OCI-LY1 (cell line): ENCODE measurements at regions not wholly inside any gene's neighbourhood (a gene's known extent, or its start where the extent isn't known, plus 50 kb on each side); places are given as distances from the start of the nearest gene placed in this dataset.

ENCODE experiments used
- H2AFZ ChIP-seq: fragments of 200-600 bp; sonication (generic), shearing (Covaris generic); 2 replicates; pipeline ENCODE4 v1.6.0; 2014; ENCODE audit warnings: antibody characterized with exemption, mild to moderate bottlenecking, low read length
- H3F3A ChIP-seq: fragments of 200-600 bp; sonication (generic), shearing (Covaris generic); 2 replicates; pipeline ENCODE4 v1.6.0; 2014; ENCODE audit warnings: mild to moderate bottlenecking, antibody characterized with exemption, low read length, moderate library complexity; ENCODE audit not compliant: insufficient read depth
- H3K27ac ChIP-seq: fragments of 200-600 bp; sonication (generic); 2 replicates; pipeline ENCODE4 v1.5.1; 2014; ENCODE audit warnings: low read length, mixed run types, mild to moderate bottlenecking, low read depth; ENCODE audit not compliant: poor library complexity, severe bottlenecking
- H3K27me3 ChIP-seq: fragments of 200-600 bp; sonication (generic); 2 replicates; pipeline ENCODE4 v1.6.0; 2014; ENCODE audit warnings: antibody characterized with exemption, mild to moderate bottlenecking, low read length, moderate library complexity; ENCODE audit not compliant: insufficient read depth
- H3K36me3 ChIP-seq: fragments of 200-600 bp; sonication (generic); 2 replicates; pipeline ENCODE4 v1.6.1; 2014; ENCODE audit warnings: mild to moderate bottlenecking, antibody characterized with exemption, low read length, moderate library complexity, mixed read lengths; ENCODE audit not compliant: insufficient read depth
- H3K4me1 ChIP-seq: fragments of 200-600 bp; sonication (generic); 2 replicates; pipeline ENCODE4 v1.5.1; 2014; ENCODE audit warnings: mild to moderate bottlenecking, low read length, moderate library complexity; ENCODE audit not compliant: insufficient read depth, severe bottlenecking
- H3K4me2 ChIP-seq: fragments of 200-600 bp; sonication (generic), shearing (Covaris generic); 2 replicates; pipeline ENCODE4 v1.6.1; 2014; ENCODE audit warnings: low read length
- H3K4me3 ChIP-seq: fragments of 200-600 bp; sonication (generic); 2 replicates; pipeline ENCODE4 v1.5.1; 2014; ENCODE audit warnings: low read length, low read depth, mild to moderate bottlenecking, mixed read lengths; ENCODE audit not compliant: poor library complexity, severe bottlenecking
- H3K79me2 ChIP-seq: fragments of 200-600 bp; shearing (Covaris generic); 2 replicates; pipeline ENCODE4 v1.6.1; 2016; ENCODE audit warnings: mixed run types, low read length, mixed read lengths; ENCODE audit not compliant: insufficient read depth
- H3K9ac ChIP-seq: fragments of 200-600 bp; sonication (generic), shearing (Covaris generic); 2 replicates; pipeline ENCODE4 v1.6.1; 2014; ENCODE audit warnings: mild to moderate bottlenecking, low read length, mixed read lengths
- H3K9me2 ChIP-seq: fragments of 200-600 bp; sonication (generic), shearing (Covaris generic); 2 replicates; pipeline ENCODE4 v1.6.1; 2014; ENCODE audit warnings: low read depth, mild to moderate bottlenecking, low read length, mixed read lengths
- H3K9me3 ChIP-seq: fragments of 200-600 bp; shearing (Covaris generic); 2 replicates; pipeline ENCODE4 v1.6.1; 2014; ENCODE audit warnings: low read length, mixed read lengths
- H4K20me1 ChIP-seq: fragments of 200-600 bp; sonication (generic), shearing (Covaris generic); 2 replicates; pipeline ENCODE4 v1.6.0; 2016; ENCODE audit warnings: mild to moderate bottlenecking, low read length; ENCODE audit not compliant: insufficient read depth
- EZH2 ChIP-seq: fragments of 200-600 bp; sonication (generic), shearing (Covaris generic); IDR thresholded peaks from 2 replicates; pipeline ENCODE4 v1.8.0; 2017; ENCODE audit warnings: borderline replicate concordance, mixed run types, mild to moderate bottlenecking, antibody characterized with exemption, low read length, moderate library complexity, mixed read lengths
- TF ChIP-seq, protein P1 (sequence below): fragments of 200-600 bp; sonication (generic), shearing (Covaris generic); IDR thresholded peaks from 2 replicates; pipeline ENCODE4 v1.5.1; 2017; ENCODE audit warnings: mild to moderate bottlenecking, antibody characterized with exemption, low read length, moderate library complexity, mixed read lengths

DNA sequence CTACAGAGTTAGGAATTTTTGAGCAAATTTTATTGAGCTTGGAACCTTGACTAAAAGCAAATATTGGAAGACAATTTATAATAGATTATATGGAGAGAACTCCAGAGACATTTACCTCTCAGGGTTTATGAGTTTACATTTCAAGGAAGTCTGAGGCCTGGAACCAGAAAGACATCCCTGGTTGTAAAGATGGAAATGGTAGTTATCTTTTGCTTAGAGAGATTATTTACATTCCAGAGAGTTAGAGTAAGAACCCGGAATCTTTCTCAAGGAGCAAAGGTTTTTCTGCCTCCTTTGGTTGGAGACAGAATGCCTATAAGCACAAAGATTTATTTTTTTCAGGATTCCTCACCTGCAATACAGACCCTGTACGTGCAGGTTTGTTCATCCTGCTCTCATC lies 458.1 kb downstream of the TBL1XR1 start:
- no peak overlapping the region for H3K4me3 ChIP-seq
- H3K9me2 ChIP-seq = no peaks in the 10 kb centered on the region
- no peaks in the 10 kb centered on the region for H3K36me3 ChIP-seq
- H3F3A ChIP-seq = no peaks in the 10 kb centered on the region
- H3K4me1 ChIP-seq = no peaks in the 10 kb centered on the region
- H3K4me2 ChIP-seq = no peak overlapping the region
- H3K9ac ChIP-seq = no peak overlapping the region
- H3K27me3 ChIP-seq = no peaks in the 10 kb centered on the region
- no peak overlapping the region for H2AFZ ChIP-seq
- no peaks in the 10 kb centered on the region for H4K20me1 ChIP-seq
- no peaks in the 10 kb centered on the region for H3K9me3 ChIP-seq
- no peak overlapping the region for H3K27ac ChIP-seq
- no peak for TF ChIP-seq EZH2
- TF ChIP-seq, protein P1, sequence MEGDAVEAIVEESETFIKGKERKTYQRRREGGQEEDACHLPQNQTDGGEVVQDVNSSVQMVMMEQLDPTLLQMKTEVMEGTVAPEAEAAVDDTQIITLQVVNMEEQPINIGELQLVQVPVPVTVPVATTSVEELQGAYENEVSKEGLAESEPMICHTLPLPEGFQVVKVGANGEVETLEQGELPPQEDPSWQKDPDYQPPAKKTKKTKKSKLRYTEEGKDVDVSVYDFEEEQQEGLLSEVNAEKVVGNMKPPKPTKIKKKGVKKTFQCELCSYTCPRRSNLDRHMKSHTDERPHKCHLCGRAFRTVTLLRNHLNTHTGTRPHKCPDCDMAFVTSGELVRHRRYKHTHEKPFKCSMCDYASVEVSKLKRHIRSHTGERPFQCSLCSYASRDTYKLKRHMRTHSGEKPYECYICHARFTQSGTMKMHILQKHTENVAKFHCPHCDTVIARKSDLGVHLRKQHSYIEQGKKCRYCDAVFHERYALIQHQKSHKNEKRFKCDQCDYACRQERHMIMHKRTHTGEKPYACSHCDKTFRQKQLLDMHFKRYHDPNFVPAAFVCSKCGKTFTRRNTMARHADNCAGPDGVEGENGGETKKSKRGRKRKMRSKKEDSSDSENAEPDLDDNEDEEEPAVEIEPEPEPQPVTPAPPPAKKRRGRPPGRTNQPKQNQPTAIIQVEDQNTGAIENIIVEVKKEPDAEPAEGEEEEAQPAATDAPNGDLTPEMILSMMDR = no peak
- H3K79me2 ChIP-seq = no peaks in the 10 kb centered on the region

DNA sequence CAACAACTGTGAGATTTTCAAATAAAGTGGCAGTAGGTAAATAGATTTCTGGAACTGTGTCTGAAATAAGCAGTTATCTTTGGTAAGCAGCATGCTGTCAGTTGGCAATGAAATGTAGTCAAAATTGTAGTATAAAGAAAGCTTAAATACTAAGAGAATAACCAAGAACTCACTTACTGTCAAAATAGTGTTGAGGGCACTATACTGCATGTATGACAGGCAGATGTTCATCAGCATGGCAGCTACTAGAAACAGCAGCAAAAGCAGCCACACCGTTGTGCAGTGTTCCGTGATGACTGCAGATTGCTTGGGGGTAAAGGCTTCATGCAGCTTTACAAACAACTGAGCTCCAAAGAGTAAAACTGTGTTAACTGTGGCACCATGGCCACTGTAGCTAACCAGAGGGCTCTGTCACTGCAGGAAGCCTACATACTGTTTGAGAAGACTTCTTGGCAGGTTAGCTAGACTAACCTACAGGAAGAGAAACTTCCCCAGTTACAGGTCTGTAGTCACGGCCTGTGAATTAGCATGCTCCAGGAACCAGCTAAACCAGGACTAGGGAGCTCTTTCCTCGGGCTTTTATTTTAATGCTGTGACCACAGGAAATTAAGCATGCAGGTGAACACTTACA lies 459.7 kb downstream of the TBL1XR1 start:
- Histone ChIP-seq H3K4me2 (no peak overlapping the region), H3K27me3 (no peaks in the 10 kb centered on the region), H4K20me1 (no peaks in the 10 kb centered on the region), H3F3A (no peaks in the 10 kb centered on the region), H3K9ac (no peak overlapping the region), H3K4me3 (no peak overlapping the region), H3K79me2 (no peaks in the 10 kb centered on the region), H2AFZ (no peak overlapping the region), H3K27ac (no peak overlapping the region), H3K9me2 (no peaks in the 10 kb centered on the region), H3K36me3 (no peaks in the 10 kb centered on the region), H3K4me1 (no peaks in the 10 kb centered on the region), H3K9me3 (no peaks in the 10 kb centered on the region)
- TF ChIP-seq, protein P1 = no peak
- no peak for TF ChIP-seq EZH2

DNA sequence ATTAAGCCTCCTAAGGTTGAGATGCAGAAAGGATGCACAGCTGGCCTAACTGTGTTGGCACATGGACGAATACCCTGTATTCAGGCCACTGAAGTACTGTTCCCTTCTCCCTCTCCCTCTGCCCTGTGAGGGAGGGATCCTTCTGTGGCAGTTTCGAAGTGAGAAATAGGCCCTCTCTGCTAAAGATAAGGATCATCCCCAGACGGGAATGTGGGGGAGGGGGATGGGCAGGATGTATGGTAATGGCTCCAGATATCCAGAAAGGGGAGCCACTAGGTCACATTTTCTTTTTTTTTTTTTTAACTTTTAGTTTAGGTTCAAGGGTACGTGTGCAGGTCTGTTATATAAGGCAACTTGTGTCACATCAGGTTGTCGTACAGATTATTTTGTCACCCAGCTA lies 463.1 kb downstream of the TBL1XR1 start:
- no peaks in the 10 kb centered on the region for H3K79me2 ChIP-seq
- no peak overlapping the region for H2AFZ ChIP-seq
- TF ChIP-seq EZH2 = no peak
- TF ChIP-seq, protein P1 = no peak
- H3K27ac ChIP-seq = no peak overlapping the region
- no peaks in the 10 kb centered on the region for H3K4me1 ChIP-seq
- H4K20me1 ChIP-seq = no peaks in the 10 kb centered on the region
- no peak overlapping the region for H3K4me3 ChIP-seq
- no peaks in the 10 kb centered on the region for H3K36me3 ChIP-seq
- no peak overlapping the region for H3K9ac ChIP-seq
- no peaks in the 10 kb centered on the region for H3K9me2 ChIP-seq
- H3K9me3 ChIP-seq = no peaks in the 10 kb centered on the region
- H3F3A ChIP-seq = no peaks in the 10 kb centered on the region
- no peaks in the 10 kb centered on the region for H3K27me3 ChIP-seq
- H3K4me2 ChIP-seq = no peak overlapping the region
